KMS-11 (cell line): ENCODE measurements at regions not wholly inside any gene's neighbourhood (a gene's known extent, or its start where the extent isn't known, plus 50 kb on each side); places are given as distances from the start of the nearest gene placed in this dataset.

Experiments used
- H2AFZ ChIP-seq: fragments of 200-600 bp; sonication (generic); 2 replicates; pipeline ENCODE4 v1.6.1; 2016; ENCODE audit warnings: antibody characterized with exemption, mixed run types, low read depth
- H3K27ac ChIP-seq: fragments of 200-600 bp; sonication (generic); 2 replicates; pipeline ENCODE4 v1.6.1; 2016; ENCODE audit warnings: mild to moderate bottlenecking, mixed run types
- H3K27me3 ChIP-seq: fragments of 200-600 bp; sonication (generic); 2 replicates; pipeline ENCODE4 v1.6.1; 2017; ENCODE audit warnings: mild to moderate bottlenecking, low read depth, mixed run types, moderate library complexity; ENCODE audit not compliant: insufficient read depth
- H3K36me3 ChIP-seq: fragments of 200-600 bp; sonication (generic); 2 replicates; pipeline ENCODE4 v1.6.1; 2017; ENCODE audit warnings: mild to moderate bottlenecking, mixed run types; ENCODE audit not compliant: insufficient read depth
- H3K4me1 ChIP-seq: fragments of 200-600 bp; sonication (generic); 2 replicates; pipeline ENCODE4 v1.6.1; 2016; ENCODE audit warnings: mild to moderate bottlenecking, low read depth, mixed run types; ENCODE audit not compliant: poor library complexity, severe bottlenecking
- H3K4me2 ChIP-seq: fragments of 200-600 bp; sonication (generic); 2 replicates; pipeline ENCODE4 v1.7.0; 2016; ENCODE audit warnings: mild to moderate bottlenecking, mixed run types
- H3K4me3 ChIP-seq: fragments of 200-600 bp; sonication (generic); IDR thresholded peaks from 2 replicates; pipeline ENCODE4 v1.6.1; 2017; ENCODE audit warnings: low read depth, low read length, mixed read lengths; ENCODE audit not compliant: insufficient read depth
- H3K79me2 ChIP-seq: fragments of 200-600 bp; sonication (generic); 2 replicates; pipeline ENCODE4 v1.6.1; 2016; ENCODE audit warnings: low read depth, mixed run types; ENCODE audit not compliant: insufficient read depth
- H3K9ac ChIP-seq: fragments of 200-600 bp; sonication (generic); 2 replicates; pipeline ENCODE4 v1.6.1; 2016; ENCODE audit warnings: mild to moderate bottlenecking, mixed run types
- H4K20me1 ChIP-seq: fragments of 200-600 bp; sonication (generic); 2 replicates; pipeline ENCODE4 v1.6.1; 2016; ENCODE audit warnings: mild to moderate bottlenecking, mixed run types; ENCODE audit not compliant: insufficient read depth
- TF ChIP-seq, protein P1 (sequence below): fragments of 200-600 bp; sonication (generic); conservative IDR thresholded peaks from 2 replicates; pipeline ENCODE4 v1.6.1; 2017; ENCODE audit warnings: low read depth, mild to moderate bottlenecking, antibody characterized with exemption, low read length, moderate library complexity, mixed read lengths

DNA sequence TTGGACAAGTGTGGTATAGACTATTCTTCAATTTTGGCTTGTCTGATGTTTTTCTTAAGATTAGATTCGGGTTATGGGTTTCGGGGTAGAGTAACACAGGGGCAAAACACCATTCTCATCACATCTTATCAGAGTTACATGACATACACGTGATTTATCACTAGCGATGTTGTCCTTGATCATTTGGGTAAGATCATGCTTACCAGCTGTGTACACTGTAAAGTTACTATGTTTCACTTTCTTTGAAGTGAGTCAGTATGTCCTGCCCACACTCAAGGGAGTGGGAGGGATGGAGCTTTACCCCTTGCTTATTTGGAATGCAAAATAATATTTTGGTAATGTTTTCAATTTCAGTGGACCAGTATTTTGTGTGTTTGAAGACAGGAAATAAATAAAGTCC lies 101.8 kb upstream of the TAF11L2 start:
- Histone ChIP-seq H4K20me1 (no peaks in the 10 kb centered on the region), H3K27me3 (no peaks in the 10 kb centered on the region), H3K4me3 (no peak overlapping the region), H3K9ac (no peak overlapping the region), H3K4me1 (no peaks in the 10 kb centered on the region), H3K36me3 (no peaks in the 10 kb centered on the region), H3K4me2 (no peak overlapping the region), H3K79me2 (no peaks in the 10 kb centered on the region), H3K27ac (no peak overlapping the region), H2AFZ (no peak overlapping the region)
- TF ChIP-seq, protein P1, sequence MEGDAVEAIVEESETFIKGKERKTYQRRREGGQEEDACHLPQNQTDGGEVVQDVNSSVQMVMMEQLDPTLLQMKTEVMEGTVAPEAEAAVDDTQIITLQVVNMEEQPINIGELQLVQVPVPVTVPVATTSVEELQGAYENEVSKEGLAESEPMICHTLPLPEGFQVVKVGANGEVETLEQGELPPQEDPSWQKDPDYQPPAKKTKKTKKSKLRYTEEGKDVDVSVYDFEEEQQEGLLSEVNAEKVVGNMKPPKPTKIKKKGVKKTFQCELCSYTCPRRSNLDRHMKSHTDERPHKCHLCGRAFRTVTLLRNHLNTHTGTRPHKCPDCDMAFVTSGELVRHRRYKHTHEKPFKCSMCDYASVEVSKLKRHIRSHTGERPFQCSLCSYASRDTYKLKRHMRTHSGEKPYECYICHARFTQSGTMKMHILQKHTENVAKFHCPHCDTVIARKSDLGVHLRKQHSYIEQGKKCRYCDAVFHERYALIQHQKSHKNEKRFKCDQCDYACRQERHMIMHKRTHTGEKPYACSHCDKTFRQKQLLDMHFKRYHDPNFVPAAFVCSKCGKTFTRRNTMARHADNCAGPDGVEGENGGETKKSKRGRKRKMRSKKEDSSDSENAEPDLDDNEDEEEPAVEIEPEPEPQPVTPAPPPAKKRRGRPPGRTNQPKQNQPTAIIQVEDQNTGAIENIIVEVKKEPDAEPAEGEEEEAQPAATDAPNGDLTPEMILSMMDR, result no peak

DNA sequence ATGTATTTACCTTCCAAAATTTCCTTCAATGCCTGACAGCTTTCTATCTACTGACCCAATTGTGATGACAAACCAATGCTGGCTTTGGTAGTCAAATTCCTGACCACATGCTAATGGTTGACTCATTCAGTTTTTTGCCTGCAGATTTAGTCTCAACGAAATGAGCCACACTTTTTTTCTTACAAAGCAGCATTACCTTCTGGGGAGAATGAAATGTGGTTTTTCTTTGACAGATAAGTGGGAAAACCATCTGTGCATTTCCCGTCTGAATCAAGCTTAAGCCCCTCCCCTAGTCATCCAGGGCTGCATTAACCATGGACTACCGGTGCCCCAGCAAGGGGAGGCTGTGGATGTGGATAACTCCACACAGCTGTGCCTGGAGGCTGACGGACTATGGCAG lies 99.6 kb upstream of the TAF11L2 start:
- Histone ChIP-seq H3K36me3 (no peaks in the 10 kb centered on the region), H3K27ac (no peak overlapping the region), H3K4me3 (no peak overlapping the region), H2AFZ (no peak overlapping the region), H3K9ac (no peak overlapping the region), H3K79me2 (no peaks in the 10 kb centered on the region), H3K4me2 (no peak overlapping the region), H3K27me3 (no peaks in the 10 kb centered on the region), H4K20me1 (no peaks in the 10 kb centered on the region), H3K4me1 (no peaks in the 10 kb centered on the region)
- TF ChIP-seq, protein P1, result no peak

DNA sequence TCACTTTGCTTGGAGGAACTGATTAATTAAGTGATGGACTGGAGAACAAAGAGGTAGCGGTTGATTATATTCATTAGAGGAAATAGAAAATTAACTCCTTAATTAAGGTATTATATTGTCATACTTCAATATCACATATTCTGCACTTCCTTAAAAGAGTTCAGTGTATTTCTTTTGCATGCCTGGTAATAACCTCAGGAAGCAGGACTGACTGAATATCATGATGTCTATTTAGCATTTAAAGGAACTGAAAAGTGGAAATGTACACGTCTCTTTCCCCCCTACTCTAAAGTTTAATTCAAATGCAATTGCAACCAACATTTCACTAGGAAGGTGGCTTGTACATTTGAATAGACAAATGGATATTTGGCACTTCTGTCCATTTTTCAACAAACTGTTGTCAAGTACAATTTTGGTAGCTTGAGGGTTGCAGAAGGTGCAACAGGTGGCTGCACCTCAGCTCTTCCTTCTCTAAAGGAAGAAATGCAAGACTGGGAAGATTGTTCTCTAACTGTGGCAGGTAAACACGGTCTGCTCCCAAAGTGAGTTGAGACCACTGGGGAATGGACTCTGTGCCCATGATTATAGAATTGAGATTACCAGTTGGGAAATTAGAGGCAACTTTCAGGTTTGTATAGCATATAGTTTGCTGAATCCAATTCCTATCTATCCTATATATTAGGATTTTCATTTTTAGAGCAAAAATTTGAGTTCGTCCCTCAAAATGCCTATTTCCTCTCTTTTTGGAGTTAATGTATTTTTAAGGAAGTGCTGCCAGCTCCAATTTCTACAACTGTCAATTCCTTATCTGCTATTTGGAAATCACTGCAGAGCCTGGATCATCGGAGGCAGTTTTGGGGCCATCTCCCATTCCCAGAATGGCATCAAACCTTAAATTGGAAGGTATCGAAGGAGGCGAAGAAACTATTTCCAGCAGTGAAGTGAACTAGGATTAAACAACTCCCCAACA lies 98.9 kb upstream of the TAF11L2 start:
- no peaks in the 10 kb centered on the region for H3K79me2 ChIP-seq
- H3K36me3 ChIP-seq, result no peaks in the 10 kb centered on the region
- H2AFZ ChIP-seq, result no peak overlapping the region
- H3K4me2 ChIP-seq, result no peak overlapping the region
- H3K9ac ChIP-seq, result no peak overlapping the region
- H3K27me3 ChIP-seq, result no peaks in the 10 kb centered on the region
- no peaks in the 10 kb centered on the region for H4K20me1 ChIP-seq
- H3K27ac ChIP-seq, result no peak overlapping the region
- no peak overlapping the region for H3K4me3 ChIP-seq
- H3K4me1 ChIP-seq, result no peaks in the 10 kb centered on the region
- TF ChIP-seq, protein P1, result no peak

DNA sequence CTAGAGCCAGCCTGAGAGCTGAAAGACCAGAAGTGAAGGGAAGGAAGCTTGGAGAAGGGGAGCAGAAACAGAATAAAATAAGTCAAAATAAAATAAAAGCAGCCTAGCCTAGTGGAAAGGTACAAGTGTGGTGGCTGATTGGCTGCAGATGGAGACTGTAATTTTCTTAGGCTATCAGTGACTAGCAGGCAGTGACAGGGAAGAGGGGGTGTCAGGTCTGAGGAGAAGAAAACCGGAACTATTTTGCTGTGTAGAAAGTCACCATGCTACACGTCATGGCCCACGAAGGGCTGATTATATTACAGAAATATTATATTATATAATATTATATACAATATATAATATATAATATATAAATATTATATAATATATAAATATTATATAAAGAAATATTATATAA lies 98.1 kb upstream of the TAF11L2 start:
- TF ChIP-seq, protein P1, result no peak
- H3K4me2 ChIP-seq, result no peak overlapping the region
- no peaks in the 10 kb centered on the region for H3K4me1 ChIP-seq
- no peak overlapping the region for H3K27ac ChIP-seq
- H3K79me2 ChIP-seq, result no peaks in the 10 kb centered on the region
- no peak overlapping the region for H2AFZ ChIP-seq
- no peak overlapping the region for H3K4me3 ChIP-seq
- no peak overlapping the region for H3K9ac ChIP-seq
- H3K36me3 ChIP-seq, result no peaks in the 10 kb centered on the region
- no peaks in the 10 kb centered on the region for H3K27me3 ChIP-seq
- H4K20me1 ChIP-seq, result no peaks in the 10 kb centered on the region
